HEK293T (cell line): ENCODE measurements at regions not wholly inside any gene's neighbourhood (a gene's known extent, or its start where the extent isn't known, plus 50 kb on each side); places are given as distances from the start of the nearest gene placed in this dataset.

Experiments used
- BHLHE40 ChIP-seq: fragments of 450-650 bp; IDR thresholded peaks from 2 replicates; pipeline ENCODE4 v1.6.1; 2016; ENCODE audit warnings: mild to moderate bottlenecking, moderate library complexity, borderline replicate concordance
- ELF4 ChIP-seq: fragments of 450-650 bp; IDR thresholded peaks from 2 replicates; pipeline ENCODE4 v1.6.1; 2017; ENCODE audit warnings: antibody characterized with exemption
- HDGF ChIP-seq: fragments of 450-650 bp; IDR thresholded peaks from 2 replicates; pipeline ENCODE4 v1.6.1; 2017; ENCODE audit warnings: antibody characterized with exemption, borderline replicate concordance
- NFRKB ChIP-seq: fragments of 450-650 bp; IDR thresholded peaks from 2 replicates; pipeline ENCODE4 v1.6.1; 2016; ENCODE audit warnings: mild to moderate bottlenecking, moderate library complexity
- SP1 ChIP-seq: fragments of 450-650 bp; IDR thresholded peaks from 2 replicates; pipeline ENCODE4 v1.6.1; 2017
- SUZ12 ChIP-seq: fragments of 450-650 bp; IDR thresholded peaks from 2 replicates; pipeline ENCODE4 v1.6.1; 2016; ENCODE audit warnings: mild to moderate bottlenecking
- ZNF384 ChIP-seq: fragments of 450-650 bp; IDR thresholded peaks from 2 replicates; pipeline ENCODE4 v1.6.1; 2016

DNA sequence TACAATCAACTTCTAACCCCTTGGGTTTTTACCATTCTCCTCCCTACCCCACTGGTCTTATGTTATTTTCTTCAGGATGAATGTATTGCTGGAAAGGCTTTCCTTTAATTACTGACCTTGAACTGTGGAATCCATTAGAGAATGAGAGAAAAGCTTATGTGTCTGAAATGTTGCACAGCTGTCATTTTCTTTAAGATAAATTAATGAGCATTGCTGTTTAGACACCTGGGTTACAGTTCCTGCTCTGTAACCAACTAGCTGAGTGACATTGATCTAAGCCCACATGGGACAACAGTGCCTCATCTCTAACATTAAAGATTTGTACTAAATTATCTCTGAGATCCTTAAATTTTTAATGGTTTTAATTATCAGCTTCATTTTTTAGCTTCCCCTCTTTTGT is 507.0 kb downstream of the TAF11L14 start:
- TF ChIP-seq SP1 (no peak), HDGF (no peak), SUZ12 (no peak), ZNF384 (no peak), BHLHE40 (no peak), NFRKB (no peak), ELF4 (no peak)
